ENCODE measurements at regions not wholly inside any gene's neighbourhood (a gene's known extent, or its start where the extent isn't known, plus 50 kb on each side); places are given as distances from the start of the nearest gene placed in this dataset.
"Not testable (repeated sequence)": the region's sequence is repeated elsewhere in the genome, so short reads cannot be mapped to it uniquely, and the experiment has no call there.

- DNase-seq: peak; percentile 46
These were observed 469.0 kb upstream of the PTGER4 start for GRCh38 chr5:40210694-40211093.

GRCh38 chr5:40206030-40206429 is 473.7 kb upstream of the PTGER4 start:
- DNase-seq: peak; percentile 69

GRCh38 chr5:40204144-40204543 is 475.6 kb upstream of the PTGER4 start:
- no peak for DNase-seq

- DNase-seq: no peak
These were observed 476.8 kb upstream of the PTGER4 start for GRCh38 chr5:40202814-40203440.

- DNase-seq: no peak
These were observed 481.0 kb upstream of the PTGER4 start for GRCh38 chr5:40198736-40199135.

GRCh38 chr5:40195574-40195973 is 484.1 kb upstream of the PTGER4 start:
- DNase-seq: not testable (repeated sequence)

- no peak for DNase-seq
These were observed 488.6 kb upstream of the PTGER4 start for GRCh38 chr5:40191150-40191549.

- peak; percentile 38 for DNase-seq
These were observed 507.0 kb upstream of the PTGER4 start for GRCh38 chr5:40172721-40173120.

GRCh38 chr5:40171971-40172370 is 507.7 kb upstream of the PTGER4 start:
- DNase-seq: peak; percentile 7

- DNase-seq: no peak
These were observed 512.4 kb upstream of the PTGER4 start for GRCh38 chr5:40167283-40167682.

GRCh38 chr5:40166802-40167201 is 512.9 kb upstream of the PTGER4 start:
- no peak for DNase-seq

- DNase-seq: peak; percentile 27
These were observed 513.7 kb upstream of the PTGER4 start for GRCh38 chr5:40165789-40166728.

- no peak for DNase-seq
These were observed 514.5 kb upstream of the PTGER4 start for GRCh38 chr5:40165106-40165788.

- no peak for DNase-seq
These were observed 519.3 kb upstream of the PTGER4 start for GRCh38 chr5:40160435-40160834.

GRCh38 chr5:40154194-40154593 is 525.5 kb upstream of the PTGER4 start:
- DNase-seq: no peak

- DNase-seq: no peak
These were observed 528.8 kb upstream of the PTGER4 start for GRCh38 chr5:40150896-40151295.

- no peak for DNase-seq
These were observed 537.8 kb upstream of the PTGER4 start for GRCh38 chr5:40141896-40142295.

- DNase-seq: no peak
These were observed 538.3 kb upstream of the PTGER4 start for GRCh38 chr5:40141418-40141817.

GRCh38 chr5:40137223-40137622 is 542.5 kb upstream of the PTGER4 start:
- no peak for DNase-seq

- DNase-seq: no peak
These were observed 544.7 kb upstream of the PTGER4 start for GRCh38 chr5:40134883-40135520.

- DNase-seq: no peak
These were observed 555.3 kb upstream of the PTGER4 start for GRCh38 chr5:40124367-40124766.

GRCh38 chr5:40121236-40121635 is 558.5 kb upstream of the PTGER4 start:
- DNase-seq: no peak

- no peak for DNase-seq
These were observed 566.8 kb upstream of the PTGER4 start for GRCh38 chr5:40112875-40113274.
